ENCODE measurements at regions not wholly inside any gene's neighbourhood (a gene's known extent, or its start where the extent isn't known, plus 50 kb on each side); places are given as distances from the start of the nearest gene placed in this dataset.
"Not testable (repeated sequence)": the region's sequence is repeated elsewhere in the genome, so short reads cannot be mapped to it uniquely, and the experiment has no call there.

GRCh38 chr3:177358977-177359592 is 161.8 kb upstream of the TBL1XR1 start:
- DNase-seq, result peak; percentile 57

- DNase-seq, result peak; percentile 95
Observed at GRCh38 chr3:177359593-177360357, 162.5 kb upstream of the TBL1XR1 start.

GRCh38 chr3:177361081-177361938 is 164.0 kb upstream of the TBL1XR1 start:
- DNase-seq, result no peak

- no peak for DNase-seq
Observed at GRCh38 chr3:177362626-177363025, 165.3 kb upstream of the TBL1XR1 start.

- no peak for DNase-seq
Observed at GRCh38 chr3:177364236-177364635, 167.0 kb upstream of the TBL1XR1 start.

- DNase-seq, result not testable (repeated sequence)
Observed at GRCh38 chr3:177365294-177365693, 168.0 kb upstream of the TBL1XR1 start.

- DNase-seq, result no peak
Observed at GRCh38 chr3:177367788-177368187, 170.5 kb upstream of the TBL1XR1 start.

- DNase-seq, result no peak
Observed at GRCh38 chr3:177370246-177370822, 173.1 kb upstream of the TBL1XR1 start.

GRCh38 chr3:177371146-177371545 is 173.9 kb upstream of the TBL1XR1 start:
- no peak for DNase-seq

- no peak for DNase-seq
Observed at GRCh38 chr3:177371888-177372287, 174.6 kb upstream of the TBL1XR1 start.

GRCh38 chr3:177374323-177374722 is 177.0 kb upstream of the TBL1XR1 start:
- DNase-seq, result no peak

- no peak for DNase-seq
Observed at GRCh38 chr3:177375316-177375715, 178.0 kb upstream of the TBL1XR1 start.

GRCh38 chr3:177377166-177377565 is 179.9 kb upstream of the TBL1XR1 start:
- DNase-seq, result no peak

- no peak for DNase-seq
Observed at GRCh38 chr3:177378168-177378567, 180.9 kb upstream of the TBL1XR1 start.

- DNase-seq, result no peak
Observed at GRCh38 chr3:177379045-177379444, 181.8 kb upstream of the TBL1XR1 start.

GRCh38 chr3:177381070-177381469 is 183.8 kb upstream of the TBL1XR1 start:
- DNase-seq, result no peak

- DNase-seq, result no peak
Observed at GRCh38 chr3:177382944-177383343, 185.7 kb upstream of the TBL1XR1 start.

GRCh38 chr3:177385186-177385585 is 187.9 kb upstream of the TBL1XR1 start:
- DNase-seq, result no peak

GRCh38 chr3:177385831-177386301 is 188.6 kb upstream of the TBL1XR1 start:
- DNase-seq, result no peak

- no peak for DNase-seq
Observed at GRCh38 chr3:177388209-177388608, 190.9 kb upstream of the TBL1XR1 start.

- not testable (repeated sequence) for DNase-seq
Observed at GRCh38 chr3:177394231-177395024, 197.1 kb upstream of the TBL1XR1 start.

GRCh38 chr3:177396733-177397132 is 199.5 kb upstream of the TBL1XR1 start:
- DNase-seq, result no peak

Measured in stimulated activated CD4-positive, alpha-beta T cell treated with anti-CD3 and anti-CD28 coated beads, Interleukin-1b, Interleukin-23, amount 100 ng/mL, for 48 hours (primary cell).